AG04449 (cell line): ENCODE measurements at regions not wholly inside any gene's neighbourhood (a gene's known extent, or its start where the extent isn't known, plus 50 kb on each side); places are given as distances from the start of the nearest gene placed in this dataset.

Experiments used
- CTCF ChIA-PET: fragments of 350-600 bp; formaldehyde crosslinking; extraction: SDS; loops from one replicate; lab custom pipeline; 2021; ENCODE audit warnings: antibody characterized with exemption; lab: Yijun Ruan, JAX
- POLR2A ChIA-PET: fragments of 400-600, 350-600 bp; formaldehyde crosslinking; extraction: SDS; loops from one replicate; lab custom pipeline; 2020; ENCODE audit warnings: antibody characterized with exemption, inconsistent platforms; lab: Yijun Ruan, JAX
- DNase-seq: peaks from one replicate; pipeline ENCODE4 v3.0.0-alpha.2; 2010; ENCODE audit warnings: low read depth, low spot score
- H3K4me3 ChIP-seq: 2 replicates; pipeline ENCODE4 v1.5.1; 2011; ENCODE audit warnings: low read depth, mild to moderate bottlenecking, control low read depth, low read length
- TF ChIP-seq, protein P1 (sequence below): IDR thresholded peaks from one replicate; pipeline ENCODE4 v1.5.1; 2011; ENCODE audit warnings: mild to moderate bottlenecking, moderate library complexity, low read length, control low read depth, inconsistent platforms; ENCODE audit not compliant: insufficient read depth; ENCODE audit errors: missing control alignments

DNA sequence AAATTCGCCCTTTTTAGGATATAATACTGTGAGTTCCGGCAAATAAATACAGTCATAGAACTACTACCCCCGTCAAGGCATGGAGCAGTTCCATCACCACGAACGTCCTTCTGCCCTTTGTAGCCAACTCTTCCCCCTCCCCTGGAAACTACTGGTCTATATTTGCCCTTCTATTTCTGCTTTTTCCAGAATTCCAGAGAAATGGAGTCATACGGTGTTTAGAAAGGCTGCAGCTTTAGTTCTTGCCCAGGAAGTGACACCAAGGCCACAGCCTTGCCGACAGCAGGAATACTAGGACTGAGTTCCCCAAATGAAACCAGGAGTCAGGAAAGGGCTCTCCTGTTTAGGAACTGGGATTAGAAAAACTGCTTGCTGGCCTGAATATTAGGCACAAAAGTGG lies 291.2 kb downstream of the FAM43A start:
- DNase-seq: no peak
- CTCF ChIA-PET: interaction anchor here (0.9 to 1.1 kb wide), 3 partner anchors 8 to 130 kb away, joined by 4 read pairs; no protein-coding TSS in a partner anchor

DNA sequence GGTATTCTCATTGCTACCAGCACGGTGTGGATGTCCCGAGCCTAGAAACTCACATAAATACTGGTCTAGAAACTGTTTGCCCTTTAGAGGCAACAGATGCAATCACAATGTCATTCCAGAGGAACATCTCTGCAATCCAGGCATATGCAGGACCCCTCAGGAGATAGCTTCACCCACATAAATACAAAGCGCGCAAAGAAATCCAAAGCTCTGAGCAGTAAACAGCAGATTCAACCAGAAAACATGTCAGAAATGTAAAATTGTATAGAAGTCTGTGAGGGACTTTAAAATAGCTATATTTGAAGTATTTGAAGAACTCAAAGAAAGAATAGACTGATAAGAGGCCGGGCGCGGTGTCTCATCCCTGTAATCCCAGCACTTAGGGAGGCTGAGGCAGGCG lies 291.7 kb downstream of the FAM43A start:
- POLR2A ChIA-PET: no interaction called here
- DNase-seq: no peak
- TF ChIP-seq, protein P1, sequence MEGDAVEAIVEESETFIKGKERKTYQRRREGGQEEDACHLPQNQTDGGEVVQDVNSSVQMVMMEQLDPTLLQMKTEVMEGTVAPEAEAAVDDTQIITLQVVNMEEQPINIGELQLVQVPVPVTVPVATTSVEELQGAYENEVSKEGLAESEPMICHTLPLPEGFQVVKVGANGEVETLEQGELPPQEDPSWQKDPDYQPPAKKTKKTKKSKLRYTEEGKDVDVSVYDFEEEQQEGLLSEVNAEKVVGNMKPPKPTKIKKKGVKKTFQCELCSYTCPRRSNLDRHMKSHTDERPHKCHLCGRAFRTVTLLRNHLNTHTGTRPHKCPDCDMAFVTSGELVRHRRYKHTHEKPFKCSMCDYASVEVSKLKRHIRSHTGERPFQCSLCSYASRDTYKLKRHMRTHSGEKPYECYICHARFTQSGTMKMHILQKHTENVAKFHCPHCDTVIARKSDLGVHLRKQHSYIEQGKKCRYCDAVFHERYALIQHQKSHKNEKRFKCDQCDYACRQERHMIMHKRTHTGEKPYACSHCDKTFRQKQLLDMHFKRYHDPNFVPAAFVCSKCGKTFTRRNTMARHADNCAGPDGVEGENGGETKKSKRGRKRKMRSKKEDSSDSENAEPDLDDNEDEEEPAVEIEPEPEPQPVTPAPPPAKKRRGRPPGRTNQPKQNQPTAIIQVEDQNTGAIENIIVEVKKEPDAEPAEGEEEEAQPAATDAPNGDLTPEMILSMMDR: no peak
- no peak overlapping the region for H3K4me3 ChIP-seq
- CTCF ChIA-PET: no interaction called here

More for the DNA sequence above, 291.2 kb downstream of the FAM43A start:
- POLR2A ChIA-PET: no interaction called here
- H3K4me3 ChIP-seq: no peak overlapping the region
- TF ChIP-seq, protein P1: no peak

DNA sequence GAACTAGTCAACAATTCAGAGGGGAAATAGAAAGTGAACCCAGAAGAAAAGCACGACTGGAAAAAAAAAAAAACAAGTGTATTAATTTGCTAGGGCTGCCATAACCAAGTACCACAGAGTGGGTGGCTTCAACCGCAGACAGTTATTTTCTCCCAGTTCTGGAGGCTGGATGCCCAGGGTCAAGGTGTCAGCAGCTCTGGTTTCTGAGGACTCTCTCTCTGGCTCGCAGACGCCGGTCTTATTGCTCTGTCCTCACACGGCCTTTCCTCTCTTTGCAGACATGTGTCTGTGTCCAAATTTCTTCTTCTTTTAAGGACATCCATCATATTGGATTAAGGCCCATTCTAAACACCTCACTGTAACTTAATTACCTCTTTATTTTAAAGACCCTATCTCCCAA lies 291.8 kb downstream of the XXYLT1 start:
- ChIA-PET CTCF (interaction anchor here (0.8 kb wide), 1 partner anchor 297 kb away, joined by 3 read pairs; no protein-coding TSS in a partner anchor), POLR2A (no interaction called here)
- TF ChIP-seq, protein P1: no peak
- no peak overlapping the region for H3K4me3 ChIP-seq
- DNase-seq: no peak

DNA sequence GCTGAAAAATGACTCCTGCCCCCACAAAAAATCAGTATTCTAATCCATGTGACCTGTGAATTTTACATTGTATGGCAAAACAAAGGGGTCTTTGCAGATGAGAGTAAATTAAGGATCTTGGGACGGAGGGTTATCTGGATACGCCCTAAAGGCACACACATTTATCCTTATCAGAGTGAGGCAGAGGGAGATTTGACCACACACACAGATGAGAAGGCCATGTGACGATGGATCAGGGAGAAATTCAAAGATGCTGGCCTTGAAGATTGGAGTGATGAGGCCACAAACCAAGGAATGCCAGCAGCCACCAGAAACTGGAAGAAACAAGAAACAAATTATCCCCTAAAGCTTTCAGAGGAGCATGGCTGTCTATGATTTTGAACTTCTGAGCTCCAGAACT lies 288.5 kb downstream of the XXYLT1 start:
- TF ChIP-seq, protein P1: no peak
- CTCF ChIA-PET: no interaction called here
- no peak overlapping the region for H3K4me3 ChIP-seq
- POLR2A ChIA-PET: no interaction called here
- DNase-seq: no peak

DNA sequence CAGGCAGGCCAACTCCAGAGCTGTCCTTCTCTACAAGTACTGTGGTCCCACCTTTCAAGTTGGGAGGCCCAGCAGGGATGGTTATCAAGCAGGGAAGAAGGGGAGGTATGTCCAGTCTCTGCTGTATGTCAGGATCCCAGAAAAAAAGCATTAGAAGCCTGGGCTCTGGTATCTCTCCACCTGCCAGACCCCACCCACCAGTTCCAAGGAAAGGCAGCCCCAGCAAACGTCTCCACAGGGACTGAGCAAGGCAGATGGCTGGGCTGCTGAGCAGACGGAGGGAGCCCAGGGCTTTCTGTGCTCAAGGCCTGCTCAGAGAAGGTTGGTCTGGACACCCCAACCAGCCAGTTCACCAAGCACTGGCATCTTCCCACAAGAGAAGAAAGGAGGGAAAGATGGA lies 287.8 kb downstream of the XXYLT1 start:
- DNase-seq: no peak
- TF ChIP-seq, protein P1: no peak
- ChIA-PET POLR2A (no interaction called here), CTCF (no interaction called here)
- H3K4me3 ChIP-seq: no peak overlapping the region

DNA sequence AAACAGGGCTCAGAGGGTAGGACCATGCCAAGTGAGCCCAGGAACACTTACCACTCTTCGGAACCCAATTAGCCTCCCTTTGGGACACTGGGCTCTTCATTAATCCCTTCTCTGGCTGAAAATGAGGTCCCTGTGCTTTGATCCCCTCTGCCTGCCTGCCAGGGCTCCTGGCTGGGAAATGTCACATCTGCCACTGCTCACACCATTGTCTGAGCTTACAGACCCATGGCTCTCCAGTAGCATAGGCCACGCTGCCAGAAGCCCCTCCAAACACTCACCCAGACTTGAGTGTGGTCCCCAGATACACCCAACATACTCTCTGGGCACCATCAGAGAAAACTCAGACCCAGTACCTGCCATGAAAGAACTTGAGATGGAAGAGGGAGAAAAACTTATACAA lies 287.3 kb downstream of the XXYLT1 start:
- DNase-seq: no peak
- H3K4me3 ChIP-seq: no peak overlapping the region
- ChIA-PET CTCF (no interaction called here), POLR2A (no interaction called here)
- TF ChIP-seq, protein P1: no peak
